A673 (cell line): ENCODE measurements at regions not wholly inside any gene's neighbourhood (a gene's known extent, or its start where the extent isn't known, plus 50 kb on each side); places are given as distances from the start of the nearest gene placed in this dataset.

Experiments
- BruUV-seq: library from RNA; stranded (reverse); fragments of 400-500 nt; replicated peaks from 2 replicates; lab custom pipeline; 2021; lab: Mats Ljungman, UMichigan
- CTCF ChIA-PET: fragments of 300-600 bp; sonication (Branson Sonifier 250); formaldehyde crosslinking; loops from one replicate; lab custom pipeline; 2022; ENCODE audit warnings: antibody characterized with exemption; lab: Charles Lee
- POLR2A ChIA-PET: fragments of 300-600 bp; sonication (Branson Sonifier 250); formaldehyde crosslinking; loops from one replicate; lab custom pipeline; 2022; ENCODE audit warnings: antibody characterized with exemption; ENCODE audit not compliant: low non-redundant PET; lab: Charles Lee
- DNase-seq: peaks from one replicate; pipeline ENCODE4 v3.0.0-alpha.2; 2015; ENCODE audit warnings: low spot score
- H3K27ac ChIP-seq: fragments of 200-600 bp; sonication (generic); 2 replicates; pipeline ENCODE4 v1.5.1; 2016; ENCODE audit warnings: mixed run types, low read depth, mild to moderate bottlenecking, mixed read lengths, antibody characterized with exemption, low read length; ENCODE audit not compliant: poor library complexity, severe bottlenecking
- H3K27me3 ChIP-seq: fragments of 200-600 bp; sonication (generic); replicated peaks from 2 replicates; pipeline ENCODE4 v1.6.1; 2017; ENCODE audit warnings: mixed run types, low read depth, mild to moderate bottlenecking, mixed read lengths, antibody characterized with exemption, low read length; ENCODE audit not compliant: insufficient read depth, poor library complexity
- H3K36me3 ChIP-seq: fragments of 200-600 bp; sonication (generic); 2 replicates; pipeline ENCODE4 v1.6.1; 2016; ENCODE audit warnings: mixed run types, mild to moderate bottlenecking, mixed read lengths, antibody characterized with exemption, low read length; ENCODE audit not compliant: insufficient read depth, poor library complexity, severe bottlenecking
- H3K4me1 ChIP-seq: fragments of 200-600 bp; sonication (generic); 2 replicates; pipeline ENCODE4 v1.6.1; 2017; ENCODE audit warnings: mixed run types, mild to moderate bottlenecking, mixed read lengths, antibody characterized with exemption, low read length; ENCODE audit not compliant: insufficient read depth, poor library complexity, severe bottlenecking
- H3K4me3 ChIP-seq: fragments of 200-600 bp; sonication (generic); 2 replicates; pipeline ENCODE4 v1.5.1; 2016; ENCODE audit warnings: low read depth, mixed run types, mild to moderate bottlenecking, mixed read lengths, low read length; ENCODE audit not compliant: poor library complexity, severe bottlenecking
- H3K9me3 ChIP-seq: fragments of 200-600 bp; sonication (generic); 2 replicates; pipeline ENCODE4 v1.6.1; 2016; ENCODE audit warnings: mixed run types, low read depth, mild to moderate bottlenecking, mixed read lengths, antibody characterized with exemption, low read length; ENCODE audit not compliant: poor library complexity, severe bottlenecking
- CTCF ChIP-seq: fragments of 300-800, 200-600 bp; sonication (generic); conservative IDR thresholded peaks from 2 replicates; pipeline ENCODE4 v1.5.1; 2017; ENCODE audit warnings: low read depth, mild to moderate bottlenecking, antibody characterized with exemption, low read length, moderate library complexity, mixed read lengths
- EZH2 ChIP-seq: fragments of 200-600 bp; sonication (generic); IDR thresholded peaks from 2 replicates; pipeline ENCODE4 v1.6.1; 2017; ENCODE audit warnings: borderline replicate concordance, low read depth, mild to moderate bottlenecking, mixed read lengths, antibody characterized with exemption, low read length; ENCODE audit not compliant: poor library complexity, severe bottlenecking
- intact Hi-C: fragments of 100-400 bp; cut with micrococcal nuclease; formaldehyde crosslinking; loops from one replicate; pipeline ENCODE4 v1.10.0; 2022; ENCODE audit not compliant: unreplicated experiment

DNA sequence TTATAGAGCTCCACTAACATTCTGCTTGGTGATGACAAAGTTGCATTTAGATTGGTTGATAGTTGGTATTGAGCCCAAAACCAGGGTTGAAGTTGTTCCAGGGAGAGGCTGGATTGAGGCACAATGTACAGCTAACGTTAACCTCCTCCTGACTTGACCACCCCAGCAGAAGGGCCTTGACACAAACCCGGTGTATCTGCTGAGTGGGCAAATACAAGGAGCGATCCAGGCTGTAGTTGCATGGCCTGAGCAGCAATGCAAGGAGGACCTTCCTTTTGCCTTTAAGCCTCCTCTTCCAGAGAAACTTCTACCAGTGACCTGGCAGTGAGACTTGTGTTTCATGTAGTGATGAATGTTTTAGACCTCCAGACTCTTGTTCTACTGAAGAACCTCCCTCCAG, 66.2 kb upstream of the GAS1 start:
- intact Hi-C loops = no loop called here
- Histone ChIP-seq H3K4me1 (no peaks in the 10 kb centered on the region), H3K4me3 (no peak overlapping the region), H3K36me3 (no peaks in the 10 kb centered on the region), H3K27ac (no peak overlapping the region), H3K27me3 (no peaks in the 10 kb centered on the region), H3K9me3 (no peaks in the 10 kb centered on the region)
- DNase-seq = no peak
- no TSS peak for BruUV-seq
- CTCF ChIA-PET = no interaction called here
- POLR2A ChIA-PET = no interaction called here
- TF ChIP-seq EZH2 (no peak), CTCF (no peak)

DNA sequence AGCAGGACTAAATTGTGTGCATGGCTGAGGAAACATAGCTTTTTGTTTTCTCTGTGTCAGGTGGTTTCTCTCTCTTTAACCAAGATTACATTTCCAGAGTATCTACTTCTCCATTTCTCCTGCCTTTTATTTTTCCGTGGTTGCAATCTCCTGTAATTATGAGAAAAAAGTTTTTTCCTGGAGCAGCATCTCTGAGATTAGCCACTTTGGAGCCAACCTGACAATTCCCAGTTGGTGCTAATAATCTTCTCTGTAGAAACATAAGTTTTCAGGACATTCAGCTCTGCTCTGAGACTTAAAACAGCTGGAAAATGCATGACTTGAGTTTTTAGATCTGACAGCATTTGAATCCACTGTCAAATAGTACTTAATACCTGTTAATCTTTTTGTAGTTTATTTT, 67.1 kb upstream of the GAS1 start:
- ChIA-PET POLR2A (no interaction called here), CTCF (no interaction called here)
- Histone ChIP-seq H3K4me3 (no peak overlapping the region), H3K4me1 (no peaks in the 10 kb centered on the region), H3K27me3 (no peaks in the 10 kb centered on the region), H3K36me3 (no peaks in the 10 kb centered on the region), H3K27ac (no peak overlapping the region), H3K9me3 (no peaks in the 10 kb centered on the region)
- intact Hi-C loops = no loop called here
- TF ChIP-seq CTCF (no peak), EZH2 (no peak)
- DNase-seq = no peak
- no TSS peak for BruUV-seq

DNA sequence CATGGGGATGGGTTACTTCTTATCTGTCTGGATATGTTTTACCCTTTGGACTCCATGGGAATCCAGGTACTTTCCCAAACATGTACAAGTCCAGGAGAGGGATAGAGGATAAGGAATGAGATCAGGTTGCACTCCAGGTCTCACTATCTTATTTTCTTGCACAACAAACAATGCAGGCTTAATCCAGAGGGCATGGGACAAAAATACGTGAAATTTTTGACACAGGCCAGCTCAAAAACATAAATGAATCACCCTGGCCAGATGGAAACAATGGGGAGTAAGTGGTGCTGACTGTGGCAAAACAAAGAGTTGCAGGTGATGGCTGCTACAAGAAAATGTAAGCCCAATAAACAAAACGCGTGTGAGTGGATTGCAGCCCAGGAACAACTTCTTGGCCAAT, 69.4 kb upstream of the GAS1 start:
- no peak for DNase-seq
- Histone ChIP-seq H3K4me1 (no peaks in the 10 kb centered on the region), H3K36me3 (no peaks in the 10 kb centered on the region), H3K4me3 (no peak overlapping the region), H3K9me3 (no peaks in the 10 kb centered on the region), H3K27ac (no peak overlapping the region), H3K27me3 (no peaks in the 10 kb centered on the region)
- no TSS peak for BruUV-seq
- TF ChIP-seq EZH2 = no peak
- no peak for TF ChIP-seq CTCF
- ChIA-PET POLR2A (no interaction called here), CTCF (no interaction called here)
- intact Hi-C loops = no loop called here
